IMR-90 (cell line): ENCODE measurements at regions not wholly inside any gene's neighbourhood (a gene's known extent, or its start where the extent isn't known, plus 50 kb on each side); places are given as distances from the start of the nearest gene placed in this dataset.

ENCODE experiments used
- ATAC-seq: fragments of 200-7000 bp; cut with Tn5 transposase; 2 replicates; pipeline ENCODE4 v1.9.1; 2020; ENCODE audit warnings: low read depth, mild to moderate bottlenecking, moderate library complexity
- BruUV-seq: library from RNA; stranded (reverse); fragments of 400-500 nt; replicated peaks from 2 replicates; lab custom pipeline; 2021; lab: Mats Ljungman, UMichigan
- CTCF ChIA-PET: fragments of 300-600 bp; formaldehyde crosslinking; extraction: SDS; loops from one replicate; lab custom pipeline; 2021; ENCODE audit warnings: antibody characterized with exemption; lab: Yijun Ruan, JAX
- POLR2A ChIA-PET: fragments of 300-600 bp; sonication (Branson Sonifier 250); formaldehyde crosslinking; loops from one replicate; lab custom pipeline; 2022; ENCODE audit warnings: antibody characterized with exemption; ENCODE audit not compliant: unreplicated experiment; lab: Charles Lee
- DNase-seq: peaks from one replicate; pipeline ENCODE4 v3.0.0; 2013
- H2AFZ ChIP-seq: replicated peaks from 2 replicates; pipeline ENCODE3; 2013; ENCODE audit warnings: low read length, mild to moderate bottlenecking; ENCODE audit not compliant: poor library complexity
- H2AK5ac ChIP-seq: 2 replicates; pipeline ENCODE4 v1.6.1; 2013; ENCODE audit warnings: low read depth, low read length, inconsistent platforms
- H2AK9ac ChIP-seq: replicated peaks from 2 replicates; pipeline ENCODE3; 2013; ENCODE audit warnings: mild to moderate bottlenecking, low read depth, low read length, moderate library complexity; ENCODE audit not compliant: poor library complexity
- H2BK120ac ChIP-seq: 2 replicates; pipeline ENCODE4 v1.6.1; 2013; ENCODE audit warnings: low read depth, low read length, inconsistent platforms
- H2BK15ac ChIP-seq: 3 replicates; pipeline ENCODE4 v1.6.1; 2013; ENCODE audit warnings: low read depth, low read length, inconsistent platforms
- H2BK20ac ChIP-seq: 2 replicates; pipeline ENCODE4 v1.6.1; 2013; ENCODE audit warnings: low read depth, mild to moderate bottlenecking, inconsistent platforms, low read length, moderate library complexity
- H2BK5ac ChIP-seq: 2 replicates; pipeline ENCODE4 v1.6.1; 2013; ENCODE audit warnings: mild to moderate bottlenecking, low read depth, low read length, inconsistent platforms; ENCODE audit not compliant: poor library complexity, severe bottlenecking
- H3K14ac ChIP-seq: replicated peaks from 2 replicates; pipeline ENCODE4 v1.6.1; 2013; ENCODE audit warnings: low read depth, low read length, inconsistent platforms
- H3K18ac ChIP-seq: 2 replicates; pipeline ENCODE4 v1.6.1; 2013; ENCODE audit warnings: low read depth, low read length, control low read depth
- H3K23ac ChIP-seq: 2 replicates; pipeline ENCODE4 v1.6.1; 2013; ENCODE audit warnings: low read depth, low read length, inconsistent platforms
- H3K27ac ChIP-seq: 2 replicates; pipeline ENCODE4 v1.5.1; 2013; ENCODE audit warnings: mild to moderate bottlenecking, control low read depth, low read length; ENCODE audit not compliant: insufficient read depth
- H3K27me3 ChIP-seq: 2 replicates; pipeline ENCODE4 v1.6.1; 2013; ENCODE audit warnings: low read length; ENCODE audit not compliant: control insufficient read depth, insufficient read depth
- H3K36me3 ChIP-seq: 2 replicates; pipeline ENCODE4 v1.6.1; 2013; ENCODE audit warnings: low read length, mixed read lengths; ENCODE audit not compliant: control insufficient read depth, insufficient read depth
- H3K4ac ChIP-seq: 2 replicates; pipeline ENCODE4 v1.6.1; 2013; ENCODE audit warnings: low read depth, low read length, inconsistent platforms
- H3K4me1 ChIP-seq: 2 replicates; pipeline ENCODE4 v1.6.1; 2013; ENCODE audit warnings: low read length, mixed read lengths; ENCODE audit not compliant: control insufficient read depth, insufficient read depth
- H3K4me2 ChIP-seq: 2 replicates; pipeline ENCODE4 v1.6.1; 2013; ENCODE audit warnings: low read depth, mild to moderate bottlenecking, control low read depth, low read length, moderate library complexity
- H3K4me3 ChIP-seq: 2 replicates; pipeline ENCODE4 v1.5.1; 2013; ENCODE audit warnings: low read depth, mild to moderate bottlenecking, control low read depth, low read length, moderate library complexity; ENCODE audit not compliant: insufficient read depth
- H3K56ac ChIP-seq: 2 replicates; pipeline ENCODE4 v1.6.1; 2013; ENCODE audit warnings: low read length, inconsistent platforms; ENCODE audit not compliant: insufficient read depth; ENCODE audit errors: extremely low read depth
- H3K79me1 ChIP-seq, 2 experiments: 2 replicates each; pipeline ENCODE4 v1.6.1; 2013; ENCODE audit warnings: low read length in 2 of 2, inconsistent platforms in 1 of 2, low read depth in 1 of 2
- H3K9ac ChIP-seq: 2 replicates; pipeline ENCODE4 v1.6.1; 2013; ENCODE audit warnings: low read depth, low read length, control low read depth
- H3K9me1 ChIP-seq: 2 replicates; pipeline ENCODE4 v1.6.1; 2013; ENCODE audit warnings: low read length, inconsistent platforms; ENCODE audit not compliant: insufficient read depth
- H3K9me3 ChIP-seq: 2 replicates; pipeline ENCODE4 v1.6.1; 2013; ENCODE audit warnings: low read length; ENCODE audit not compliant: control insufficient read depth, insufficient read depth
- H4K20me1 ChIP-seq: 2 replicates; pipeline ENCODE4 v1.6.1; 2013; ENCODE audit warnings: low read length, inconsistent platforms; ENCODE audit not compliant: insufficient read depth
- H4K5ac ChIP-seq: 2 replicates; pipeline ENCODE4 v1.6.1; 2013; ENCODE audit warnings: mild to moderate bottlenecking, low read depth, low read length, control low read depth
- H4K8ac ChIP-seq, 2 experiments: 2 replicates each; pipeline ENCODE4 v1.6.1; 2013; ENCODE audit warnings: low read depth in 2 of 2, low read length in 2 of 2, control low read depth in 1 of 2, inconsistent platforms in 1 of 2
- H4K91ac ChIP-seq: 2 replicates; pipeline ENCODE4 v1.6.1; 2013; ENCODE audit warnings: low read depth, low read length, inconsistent platforms; ENCODE audit not compliant: insufficient read depth
- BHLHE40 ChIP-seq: fragments of 150-350 bp; IDR thresholded peaks from 2 replicates; pipeline ENCODE4 v1.6.1; 2016; ENCODE audit warnings: mild to moderate bottlenecking, low read depth, low read length
- CEBPB ChIP-seq: IDR thresholded peaks from 2 replicates; pipeline ENCODE4 v1.6.1; 2012; ENCODE audit warnings: low read depth, low read length, improper control_type of control experiment
- CTCF ChIP-seq: conservative IDR thresholded peaks from 2 replicates; pipeline ENCODE4 v1.5.1; 2012; ENCODE audit warnings: mild to moderate bottlenecking, low read depth, low read length, improper control_type of control experiment
- ELK1 ChIP-seq: fragments of 150-350 bp; IDR thresholded peaks from 2 replicates; pipeline ENCODE4 v1.6.1; 2016; ENCODE audit warnings: low read depth, mild to moderate bottlenecking, low read length, moderate library complexity, borderline replicate concordance
- FOS ChIP-seq: fragments of 150-350 bp; IDR thresholded peaks from 2 replicates; pipeline ENCODE4 v1.6.1; 2016; ENCODE audit warnings: low read depth, low read length
- MAZ ChIP-seq: IDR thresholded peaks from 2 replicates; pipeline ENCODE4 v1.6.1; 2012; ENCODE audit warnings: low read depth, mild to moderate bottlenecking, low read length, improper control_type of control experiment, moderate library complexity, borderline replicate concordance
- MXI1 ChIP-seq: IDR thresholded peaks from 2 replicates; pipeline ENCODE4 v1.6.1; 2012; ENCODE audit warnings: low read depth, mild to moderate bottlenecking, low read length, moderate library complexity, borderline replicate concordance
- NFE2L2 ChIP-seq: fragments of 150-350 bp; IDR thresholded peaks from 2 replicates; pipeline ENCODE4 v1.6.1; 2016; ENCODE audit warnings: low read depth, mild to moderate bottlenecking, low read length
- POLR2A ChIP-seq: IDR thresholded peaks from 2 replicates; pipeline ENCODE4 v1.6.1; 2012; ENCODE audit warnings: mild to moderate bottlenecking, low read depth, low read length
- RAD21 ChIP-seq: IDR thresholded peaks from 2 replicates; pipeline ENCODE4 v1.6.1; 2012; ENCODE audit warnings: low read length, improper control_type of control experiment
- RCOR1 ChIP-seq: IDR thresholded peaks from 2 replicates; pipeline ENCODE4 v1.6.1; 2012; ENCODE audit warnings: mild to moderate bottlenecking, low read length, improper control_type of control experiment; ENCODE audit not compliant: insufficient replicate concordance
- RFX5 ChIP-seq: IDR thresholded peaks from 2 replicates; pipeline ENCODE4 v1.8.0; 2012; ENCODE audit warnings: low read depth, mild to moderate bottlenecking, low read length, moderate library complexity
- SMC3 ChIP-seq: fragments of 150-350 bp; IDR thresholded peaks from 2 replicates; pipeline ENCODE4 v1.6.1; 2016; ENCODE audit warnings: low read depth, mild to moderate bottlenecking, antibody characterized with exemption, low read length, moderate library complexity
- USF2 ChIP-seq: fragments of 150-350 bp; IDR thresholded peaks from 2 replicates; pipeline ENCODE4 v1.6.1; 2017; ENCODE audit warnings: mild to moderate bottlenecking, antibody characterized with exemption, low read length, low read depth
- WGBS, 2 experiments: methylation state at CpG; one replicate each; pipeline versions ENCODE4 v1.1.5 to v1.1.7; 2013; ENCODE audit warnings: missing lambda C conversion rate in 2 of 2; ENCODE audit not compliant: insufficient read length in 1 of 2; ENCODE audit errors: extremely low coverage in 2 of 2; 5-methylcytosine and 5-hydroxymethylcytosine counted together
- dilution Hi-C: fragments of 300-500 bp; cut with HindIII; formaldehyde crosslinking; loops from one replicate; pipeline ENCODE4 v1.14.3; 2018; ENCODE audit warnings: low sequenced_read_pairs; ENCODE audit not compliant: unreplicated experiment
- in situ Hi-C: fragments of 300-500 bp; cut with MboI; formaldehyde crosslinking; loops from 3 replicates; pipeline ENCODE4 v1.14.3; 2019; ENCODE audit warnings: low sequenced_read_pairs, inconsistent platforms, mixed read lengths
- intact Hi-C: fragments of 100-400 bp; cut with micrococcal nuclease; formaldehyde crosslinking; loops from 2 replicates; pipeline ENCODE4 v1.10.0; 2022

- H3K4me2 ChIP-seq: no peak overlapping the region
- ChIA-PET POLR2A (no interaction called here), CTCF (no interaction called here)
- ATAC-seq (no peak), DNase-seq (no peak)
- no peak overlapping the region for H4K91ac ChIP-seq
- no peaks in the 10 kb centered on the region for H3K9me1 ChIP-seq
- H2AK5ac ChIP-seq: no peak overlapping the region
- WGBS, 2 experiments: no CpG with 5 or more reads among the region's 1 CpG
- intact Hi-C loops: no loop called here
- no peak overlapping the region for H3K9ac ChIP-seq
- BruUV-seq: no TSS peak
- H2AK9ac ChIP-seq: no peak overlapping the region
- H3K4ac ChIP-seq: no peak overlapping the region
- dilution Hi-C loops: no loop called here
- no peak overlapping the region for H3K23ac ChIP-seq
- TF ChIP-seq RAD21 (no peak), MAZ (no peak), POLR2A (no peak), ELK1 (no peak), MXI1 (no peak), NFE2L2 (no peak), SMC3 (no peak), CEBPB (no peak), RCOR1 (no peak), USF2 (no peak), FOS (no peak), BHLHE40 (no peak), RFX5 (no peak), CTCF (no peak)
- no peak overlapping the region for H2AFZ ChIP-seq
- in situ Hi-C loops: no loop called here
- H3K27ac ChIP-seq: no peak overlapping the region
- H3K18ac ChIP-seq: no peak overlapping the region
- H4K5ac ChIP-seq: no peak overlapping the region
- H2BK20ac ChIP-seq: no peak overlapping the region
- H3K14ac ChIP-seq: no peak overlapping the region
- H2BK5ac ChIP-seq: no peak overlapping the region
- no peak overlapping the region for H4K8ac ChIP-seq
- no peak overlapping the region for H2BK120ac ChIP-seq
- no peak overlapping the region for H3K56ac ChIP-seq
- no peaks in the 10 kb centered on the region for H3K9me3 ChIP-seq
- H3K27me3 ChIP-seq: no peaks in the 10 kb centered on the region
- H2BK15ac ChIP-seq: no peak overlapping the region
- no peak overlapping the region for H3K4me3 ChIP-seq
- no peaks in the 10 kb centered on the region for H3K79me1 ChIP-seq
- H4K20me1 ChIP-seq: no peaks in the 10 kb centered on the region
- no peaks in the 10 kb centered on the region for H3K36me3 ChIP-seq
- H3K4me1 ChIP-seq: no peaks in the 10 kb centered on the region
Measured at GRCh38 chr5:8321272-8321671, 452.3 kb downstream of the MTRR start.
